GM23338 (cell line): ENCODE measurements at regions not wholly inside any gene's neighbourhood (a gene's known extent, or its start where the extent isn't known, plus 50 kb on each side); places are given as distances from the start of the nearest gene placed in this dataset.

ENCODE experiments used
- ATAC-seq: fragments of 200-7000 bp; cut with Tn5 transposase; 3 replicates; pipeline ENCODE4 v1.9.1; 2020
- DNase-seq: peaks from one replicate; pipeline ENCODE4 v3.0.0-alpha.2; 2015; ENCODE audit warnings: low spot score
- H2AFZ ChIP-seq: fragments of 200-600 bp; sonication (generic); 2 replicates; pipeline ENCODE4 v1.8.0; 2016; ENCODE audit warnings: antibody characterized with exemption, mild to moderate bottlenecking, moderate library complexity
- H3F3A ChIP-seq: fragments of 200-600 bp; sonication (generic); replicated peaks from 2 replicates; pipeline ENCODE4 v1.8.0; 2017; ENCODE audit warnings: antibody characterized with exemption, mixed run types, low read depth
- H3K27ac ChIP-seq: fragments of 200-600 bp; sonication (generic); 2 replicates; pipeline ENCODE4 v1.6.1; 2016; ENCODE audit warnings: low read depth
- H3K27me3 ChIP-seq: fragments of 200-600 bp; sonication (generic); 2 replicates; pipeline ENCODE4 v1.8.0; 2016; ENCODE audit warnings: mild to moderate bottlenecking, mixed run types, moderate library complexity; ENCODE audit not compliant: insufficient read depth
- H3K36me3 ChIP-seq: fragments of 200-600 bp; sonication (generic); 2 replicates; pipeline ENCODE4 v1.8.0; 2016; ENCODE audit warnings: mild to moderate bottlenecking; ENCODE audit not compliant: insufficient read depth
- H3K4me1 ChIP-seq: fragments of 200-600 bp; sonication (generic); 2 replicates; pipeline ENCODE4 v1.8.0; 2016; ENCODE audit warnings: mild to moderate bottlenecking, moderate library complexity; ENCODE audit not compliant: insufficient read depth
- H3K4me2 ChIP-seq: fragments of 200-600 bp; sonication (generic); 2 replicates; pipeline ENCODE4 v1.7.1; 2017; ENCODE audit warnings: mixed run types
- H3K4me3 ChIP-seq: fragments of 200-600 bp; sonication (generic); 2 replicates; pipeline ENCODE4 v1.6.1; 2016; ENCODE audit warnings: mixed run types
- H3K79me2 ChIP-seq: fragments of 200-600 bp; sonication (generic); replicated peaks from 2 replicates; pipeline ENCODE4 v1.8.0; 2017; ENCODE audit warnings: mild to moderate bottlenecking; ENCODE audit not compliant: insufficient read depth
- H3K9me2 ChIP-seq: fragments of 200-600 bp; sonication (generic); 2 replicates; pipeline ENCODE4 v1.8.0; 2017; ENCODE audit not compliant: insufficient read depth
- H4K20me1 ChIP-seq: fragments of 200-600 bp; sonication (generic); replicated peaks from 2 replicates; pipeline ENCODE4 v1.8.0; 2017; ENCODE audit warnings: mild to moderate bottlenecking; ENCODE audit not compliant: insufficient read depth
- H3K27ac Mint-ChIP-seq: 2 replicates; pipeline ENCODE4 v1.8.0; 2020; ENCODE audit warnings: inconsistent platforms, mild to moderate bottlenecking, moderate library complexity, mixed read lengths
- H3K27me3 Mint-ChIP-seq: 3 replicates; pipeline ENCODE4 v1.8.0; 2022; ENCODE audit warnings: low read depth, mild to moderate bottlenecking, moderate library complexity, mixed read lengths, inconsistent platforms; ENCODE audit not compliant: insufficient read depth, poor library complexity
- H3K36me3 Mint-ChIP-seq: 3 replicates; pipeline ENCODE4 v1.8.0; 2021; ENCODE audit warnings: low read depth, mild to moderate bottlenecking, inconsistent platforms, moderate library complexity, mixed read lengths
- H3K4me1 Mint-ChIP-seq: 3 replicates; pipeline ENCODE4 v1.8.0; 2020; ENCODE audit warnings: mild to moderate bottlenecking, inconsistent platforms, mixed read lengths
- H3K4me3 Mint-ChIP-seq: 3 replicates; pipeline ENCODE4 v1.8.0; 2021; ENCODE audit warnings: moderate library complexity, mild to moderate bottlenecking, inconsistent platforms, mixed read lengths
- H3K9me3 Mint-ChIP-seq: 3 replicates; pipeline ENCODE4 v1.8.0; 2020; ENCODE audit warnings: moderate library complexity, mild to moderate bottlenecking, inconsistent platforms, mixed read lengths
- CREB1 ChIP-seq: fragments of 250-450 bp; sonication (Bioruptor Pico); IDR thresholded peaks from 2 replicates; pipeline ENCODE4 v1.5.0; 2020; ENCODE audit warnings: low read depth, mild to moderate bottlenecking, moderate library complexity
- CTCF ChIP-seq, 2 experiments: fragments of 200-600 bp in 1 of 2; sonication (generic) in 1 of 2; conservative IDR thresholded peaks; 2 replicates each; pipeline versions ENCODE4 v1.5.1 to v1.6.1; 2016 to 2017; ENCODE audit warnings: antibody characterized with exemption in 2 of 2, low read depth in 2 of 2, mild to moderate bottlenecking in 2 of 2, moderate library complexity in 1 of 2
- JUNB ChIP-seq: IDR thresholded peaks from one replicate; pipeline ENCODE4 v1.6.1; 2016; ENCODE audit warnings: antibody characterized with exemption; ENCODE audit not compliant: unreplicated experiment
- NANOG ChIP-seq: IDR thresholded peaks from 2 replicates; pipeline ENCODE4 v1.6.1; 2016; ENCODE audit warnings: antibody characterized with exemption, borderline replicate concordance
- REST ChIP-seq: IDR thresholded peaks from one replicate; pipeline ENCODE4 v1.6.1; 2018; ENCODE audit warnings: antibody characterized with exemption; ENCODE audit not compliant: unreplicated experiment
- STAT1 ChIP-seq: IDR thresholded peaks from one replicate; pipeline ENCODE4 v1.6.1; 2016; ENCODE audit warnings: antibody characterized with exemption; ENCODE audit not compliant: unreplicated experiment
- ZNF462 ChIP-seq: fragments of 250-450 bp; sonication (Bioruptor Pico); IDR thresholded peaks from 2 replicates; pipeline ENCODE4 v1.5.0; 2020; ENCODE audit warnings: mild to moderate bottlenecking, moderate library complexity

- TF ChIP-seq REST: no peak
Measured at GRCh38 chr2:191516260-191516659, 161.7 kb upstream of the NABP1 start (continued).

- Histone ChIP-seq H3K27ac (no peak overlapping the region), H4K20me1 (no peaks in the 10 kb centered on the region), H3K4me2 (no peak overlapping the region), H3K4me1 (no peaks in the 10 kb centered on the region), H2AFZ (no peak overlapping the region), H3K36me3 (no peaks in the 10 kb centered on the region), H3K79me2 (no peaks in the 10 kb centered on the region), H3K27me3 (no peaks in the 10 kb centered on the region), H3F3A (no peaks in the 10 kb centered on the region), H3K9me2 (no peaks in the 10 kb centered on the region), H3K4me3 (no peak overlapping the region)
- H3K27ac Mint-ChIP-seq: no peak overlapping the region
- H3K27me3 Mint-ChIP-seq: peaks cover 3% of the 10 kb centered on the region
- H3K4me3 Mint-ChIP-seq: no peak overlapping the region
- H3K36me3 Mint-ChIP-seq: no peaks in the 10 kb centered on the region
- H3K9me3 Mint-ChIP-seq: no peaks in the 10 kb centered on the region
- TF ChIP-seq CREB1 (CRISPR knock-in tag) (no peak), STAT1 (no peak), CTCF (conservative IDR thresholded peaks at IDR 0.05; ENCODE audit: low read depth in 2 of 2) (peak; percentile 61 to 74), NANOG (no peak), ZNF462 (no peak), JUNB (no peak)
- no peaks in the 10 kb centered on the region for H3K4me1 Mint-ChIP-seq
- DNase-seq (peak; percentile 44), ATAC-seq (no peak)
Measured at GRCh38 chr2:191521608-191522208, 156.2 kb upstream of the NABP1 start.
